HG02571 (cell line): ENCODE measurements at regions not wholly inside any gene's neighbourhood (a gene's known extent, or its start where the extent isn't known, plus 50 kb on each side); places are given as distances from the start of the nearest gene placed in this dataset.

Source experiments
- ATAC-seq: cut with Tn5 transposase; IDR thresholded peaks from one replicate; pipeline ENCODE4 v1.9.1; 2021; ENCODE audit warnings: mild to moderate bottlenecking, moderate library complexity; ENCODE audit not compliant: unreplicated experiment

GRCh38 chr18:1993866-1994265, 577.4 kb downstream of the METTL4 start:
- no peak for ATAC-seq

- no peak for ATAC-seq
These were observed 576.8 kb downstream of the METTL4 start for GRCh38 chr18:1994471-1994870.

GRCh38 chr18:1995041-1995612, 576.2 kb downstream of the METTL4 start:
- no peak for ATAC-seq

GRCh38 chr18:1998121-1998520, 573.2 kb downstream of the METTL4 start:
- no peak for ATAC-seq

GRCh38 chr18:1999387-1999786, 571.9 kb downstream of the METTL4 start:
- ATAC-seq: no peak

GRCh38 chr18:2002151-2002550, 569.2 kb downstream of the METTL4 start:
- ATAC-seq: no peak

GRCh38 chr18:2002604-2003003, 568.7 kb downstream of the METTL4 start:
- ATAC-seq: no peak

GRCh38 chr18:2009942-2010697, 561.2 kb downstream of the METTL4 start:
- ATAC-seq: no peak

GRCh38 chr18:2027016-2027415, 544.3 kb downstream of the METTL4 start:
- no peak for ATAC-seq

- ATAC-seq: no peak
These were observed 543.5 kb downstream of the METTL4 start for GRCh38 chr18:2027756-2028155.

- ATAC-seq: no peak
These were observed 542.3 kb downstream of the METTL4 start for GRCh38 chr18:2028986-2029385.

- ATAC-seq: no peak
These were observed 540.7 kb downstream of the METTL4 start for GRCh38 chr18:2030647-2031046.

GRCh38 chr18:2032036-2032435, 539.3 kb downstream of the METTL4 start:
- ATAC-seq: no peak

GRCh38 chr18:2035056-2035455, 536.2 kb downstream of the METTL4 start:
- no peak for ATAC-seq

GRCh38 chr18:2036086-2036485, 535.2 kb downstream of the METTL4 start:
- ATAC-seq: no peak

GRCh38 chr18:2040279-2040678, 531.0 kb downstream of the METTL4 start:
- no peak for ATAC-seq

GRCh38 chr18:2049986-2050385, 521.3 kb downstream of the METTL4 start:
- no peak for ATAC-seq

- ATAC-seq: no peak
These were observed 520.6 kb downstream of the METTL4 start for GRCh38 chr18:2050702-2051201.

- no peak for ATAC-seq
These were observed 517.7 kb downstream of the METTL4 start for GRCh38 chr18:2053490-2054089.

- ATAC-seq: no peak
These were observed 512.0 kb downstream of the METTL4 start for GRCh38 chr18:2059336-2059735.

GRCh38 chr18:2060086-2060485, 511.2 kb downstream of the METTL4 start:
- no peak for ATAC-seq

GRCh38 chr18:2070631-2071030, 500.7 kb downstream of the METTL4 start:
- no peak for ATAC-seq
